ENCODE measurements at regions not wholly inside any gene's neighbourhood (a gene's known extent, or its start where the extent isn't known, plus 50 kb on each side); places are given as distances from the start of the nearest gene placed in this dataset.

- DNase-seq, result no peak
Observed at GRCh38 chr7:130897515-130898419, 163.8 kb upstream of the KLF14 start.

- no peak for DNase-seq
Observed at GRCh38 chr7:130899071-130899560, 165.1 kb upstream of the KLF14 start.

- no peak for DNase-seq
Observed at GRCh38 chr7:130899638-130900401, 165.8 kb upstream of the KLF14 start.

GRCh38 chr7:130900471-130901076 is 166.6 kb upstream of the KLF14 start:
- no peak for DNase-seq

GRCh38 chr7:130901209-130901783 is 167.3 kb upstream of the KLF14 start:
- no peak for DNase-seq

- DNase-seq, result no peak
Observed at GRCh38 chr7:130902755-130903357, 168.8 kb upstream of the KLF14 start.

GRCh38 chr7:130903358-130903974 is 169.5 kb upstream of the KLF14 start:
- DNase-seq, result no peak

- no peak for DNase-seq
Observed at GRCh38 chr7:130904031-130904757, 170.2 kb upstream of the KLF14 start.

GRCh38 chr7:130904792-130905191 is 170.8 kb upstream of the KLF14 start:
- DNase-seq, result peak in 1 of 2 donors; percentile 18

GRCh38 chr7:130906575-130906974 is 172.6 kb upstream of the KLF14 start:
- peak in 1 of 2 donors; percentile 16 for DNase-seq

- no peak for DNase-seq
Observed at GRCh38 chr7:130907439-130907838, 173.4 kb upstream of the KLF14 start.

GRCh38 chr7:130908345-130909160 is 174.5 kb upstream of the KLF14 start:
- DNase-seq, result peak in 1 of 2 donors; percentile 18

- peak in 1 of 2 donors; percentile 28 for DNase-seq
Observed at GRCh38 chr7:130909161-130909836, 175.3 kb upstream of the KLF14 start.

GRCh38 chr7:130909881-130910672 is 176.1 kb upstream of the KLF14 start:
- DNase-seq, result peak in 1 of 2 donors; percentile 18

GRCh38 chr7:130910949-130911944 is 177.2 kb upstream of the KLF14 start:
- peak in 1 of 2 donors; percentile 27 for DNase-seq

GRCh38 chr7:130912082-130912861 is 178.3 kb upstream of the KLF14 start:
- peak in 1 of 2 donors; percentile 17 for DNase-seq

Data from stimulated activated CD4-positive, alpha-beta T cell treated with anti-CD3 and anti-CD28 coated beads, Interleukin-2, amount 100 ng/mL, for 24 hours (primary cell).